SK-N-SH (cell line): ENCODE measurements at regions not wholly inside any gene's neighbourhood (a gene's known extent, or its start where the extent isn't known, plus 50 kb on each side); places are given as distances from the start of the nearest gene placed in this dataset.

ENCODE experiments used
- CTCF ChIA-PET: fragments of 300-600, 350-600 bp; formaldehyde crosslinking; extraction: SDS; loops from one replicate; lab custom pipeline; 2021; lab: Yijun Ruan, JAX
- POLR2A ChIA-PET: fragments of 350-600 bp; sonication (Branson Sonifier 250); formaldehyde crosslinking; extraction: SDS; loops from one replicate; lab custom pipeline; 2020; ENCODE audit warnings: antibody characterized with exemption, inconsistent platforms; lab: Yijun Ruan, JAX
- DNase-seq: peaks from one replicate; pipeline ENCODE4 v3.0.0; 2012
- H2AFZ ChIP-seq: fragments of 200-600 bp; sonication (generic); 2 replicates; pipeline ENCODE4 v1.8.1; 2016; ENCODE audit warnings: antibody characterized with exemption, mild to moderate bottlenecking, low read depth
- H3F3A ChIP-seq: fragments of 200-600 bp; sonication (generic); replicated peaks from 2 replicates; pipeline ENCODE3; 2016; ENCODE audit warnings: antibody characterized with exemption, mild to moderate bottlenecking; ENCODE audit not compliant: insufficient read depth
- H3K27ac ChIP-seq, 2 experiments: fragments of 200-500 bp in 1 of 2; fragments of 200-600 bp in 1 of 2; sonication (Bioruptor generic) in 1 of 2; sonication (generic), shearing (Covaris generic) in 1 of 2; 2 replicates each; pipeline versions ENCODE4 v1.5.1 to v1.6.1; 2014 to 2016; ENCODE audit warnings: low read depth in 2 of 2, inconsistent platforms in 1 of 2, low read length in 1 of 2, mild to moderate bottlenecking in 1 of 2, mixed read lengths in 1 of 2
- H3K27me3 ChIP-seq: fragments of 200-600 bp; sonication (generic), shearing (Covaris generic); 2 replicates; pipeline ENCODE4 v1.6.1; 2016; ENCODE audit warnings: mixed run types; ENCODE audit not compliant: insufficient read depth
- H3K36me3 ChIP-seq, 2 experiments: fragments of 200-500 bp in 1 of 2; fragments of 200-600 bp in 1 of 2; sonication (Bioruptor generic) in 1 of 2; sonication (generic) in 1 of 2; replicated peaks in 1 of 2; 2 replicates each; pipeline versions ENCODE3 to v1.5.1; 2014 to 2016; ENCODE audit warnings: low read length in 1 of 2, mild to moderate bottlenecking in 1 of 2; ENCODE audit not compliant: insufficient read depth in 2 of 2, control insufficient read depth in 1 of 2
- H3K4me1 ChIP-seq, 2 experiments: fragments of 200-500 bp in 1 of 2; fragments of 200-600 bp in 1 of 2; sonication (Bioruptor generic) in 1 of 2; sonication (generic), shearing (Covaris generic) in 1 of 2; 2 replicates each; pipeline versions ENCODE4 v1.5.1 to v1.6.1; 2014 to 2016; ENCODE audit warnings: low read depth in 1 of 2, low read length in 1 of 2, mixed run types in 1 of 2; ENCODE audit not compliant: insufficient read depth in 2 of 2, control insufficient read depth in 1 of 2
- H3K4me2 ChIP-seq: fragments of 200-600 bp; sonication (generic), shearing (Covaris generic); 2 replicates; pipeline ENCODE4 v1.6.1; 2017; ENCODE audit warnings: mixed run types
- H3K4me3 ChIP-seq, 2 experiments: fragments of 200-500 bp in 1 of 2; fragments of 200-600 bp in 1 of 2; sonication (Bioruptor generic) in 1 of 2; sonication (generic), shearing (Covaris generic) in 1 of 2; 2 replicates each; pipeline versions ENCODE4 v1.5.1 to v1.8.1; 2014 to 2016; ENCODE audit warnings: low read depth in 2 of 2, inconsistent platforms in 1 of 2, low read length in 1 of 2, mild to moderate bottlenecking in 1 of 2, mixed read lengths in 1 of 2, moderate library complexity in 1 of 2
- H3K79me2 ChIP-seq: fragments of 200-600 bp; sonication (generic); 2 replicates; pipeline ENCODE4 v1.8.1; 2017; ENCODE audit warnings: mild to moderate bottlenecking; ENCODE audit not compliant: insufficient read depth
- H3K9ac ChIP-seq: fragments of 200-600 bp; sonication (generic); 2 replicates; pipeline ENCODE4 v1.6.1; 2017; ENCODE audit warnings: mixed run types
- H3K9me2 ChIP-seq: fragments of 200-600 bp; sonication (generic); 2 replicates; pipeline ENCODE4 v1.6.1; 2017; ENCODE audit warnings: mixed run types
- H3K9me3 ChIP-seq: fragments of 200-600 bp; sonication (generic); 2 replicates; pipeline ENCODE4 v1.6.1; 2017; ENCODE audit warnings: mixed run types, mild to moderate bottlenecking, moderate library complexity
- H4K20me1 ChIP-seq: fragments of 200-600 bp; sonication (generic); 2 replicates; pipeline ENCODE4 v1.6.1; 2017; ENCODE audit warnings: mild to moderate bottlenecking, mixed run types; ENCODE audit not compliant: insufficient read depth
- ELF1 ChIP-seq: IDR thresholded peaks from 2 replicates; pipeline ENCODE4 v1.4.0; 2012
- EZH2phosphoT487 ChIP-seq: fragments of 200-600 bp; sonication (generic); IDR thresholded peaks from 2 replicates; pipeline ENCODE4 v1.6.1; 2017; ENCODE audit warnings: low read depth, mixed run types, mild to moderate bottlenecking, antibody characterized with exemption, moderate library complexity, borderline replicate concordance
- FOXJ3 ChIP-seq: sonication (generic); formaldehyde crosslinking; IDR thresholded peaks from 2 replicates; pipeline ENCODE4 v1.5.1; 2020; ENCODE audit warnings: mild to moderate bottlenecking, missing genetic modification reagents
- FOXM1 ChIP-seq: IDR thresholded peaks from 2 replicates; pipeline ENCODE4 v1.4.0; 2012; ENCODE audit warnings: low read depth, mild to moderate bottlenecking
- GATA2 ChIP-seq: sonication (generic); formaldehyde crosslinking; IDR thresholded peaks from 2 replicates; pipeline ENCODE4 v1.5.0; 2020; ENCODE audit warnings: mild to moderate bottlenecking, missing genetic modification reagents
- JUND ChIP-seq: IDR thresholded peaks from 2 replicates; pipeline ENCODE4 v1.4.0; 2012
- MEF2A ChIP-seq: IDR thresholded peaks from 2 replicates; pipeline ENCODE4 v1.4.0; 2012; ENCODE audit warnings: low read depth, borderline replicate concordance
- NFIC ChIP-seq: IDR thresholded peaks from 2 replicates; pipeline ENCODE4 v1.4.0; 2012; ENCODE audit warnings: borderline replicate concordance
- POLR2AphosphoS5 ChIP-seq: IDR thresholded peaks from 2 replicates; pipeline ENCODE4 v1.6.1; 2012; ENCODE audit warnings: low read depth, low read length
- RXRA ChIP-seq: IDR thresholded peaks from 2 replicates; pipeline ENCODE4 v1.4.0; 2012; ENCODE audit warnings: low read depth, mild to moderate bottlenecking, borderline replicate concordance
- SMC3 ChIP-seq: IDR thresholded peaks from 2 replicates; pipeline ENCODE4 v1.6.1; 2012; ENCODE audit warnings: low read depth, low read length, improper control_type of control experiment
- TAF1 ChIP-seq: IDR thresholded peaks from 2 replicates; pipeline ENCODE4 v1.6.1; 2012; ENCODE audit warnings: low read depth, mild to moderate bottlenecking, low read length, moderate library complexity, borderline replicate concordance
- TCF12 ChIP-seq: IDR thresholded peaks from 2 replicates; pipeline ENCODE4 v1.4.0; 2012
- TEAD4 ChIP-seq: IDR thresholded peaks from 2 replicates; pipeline ENCODE4 v1.4.0; 2012; ENCODE audit warnings: mild to moderate bottlenecking, borderline replicate concordance; ENCODE audit not compliant: insufficient read depth
- USF1 ChIP-seq: IDR thresholded peaks from 2 replicates; pipeline ENCODE4 v1.4.0; 2012; ENCODE audit warnings: low read depth, borderline replicate concordance
- WGBS: methylation state at CpG from one replicate; pipeline ENCODE4 v1.1.6; 2017; ENCODE audit warnings: low lambda C conversion rate; 5-methylcytosine and 5-hydroxymethylcytosine counted together
- TF ChIP-seq, protein P1 (sequence below): fragments of 150-350 bp; IDR thresholded peaks from 2 replicates; pipeline ENCODE4 v1.6.1; 2016; ENCODE audit warnings: mild to moderate bottlenecking, low read depth, low read length

DNA sequence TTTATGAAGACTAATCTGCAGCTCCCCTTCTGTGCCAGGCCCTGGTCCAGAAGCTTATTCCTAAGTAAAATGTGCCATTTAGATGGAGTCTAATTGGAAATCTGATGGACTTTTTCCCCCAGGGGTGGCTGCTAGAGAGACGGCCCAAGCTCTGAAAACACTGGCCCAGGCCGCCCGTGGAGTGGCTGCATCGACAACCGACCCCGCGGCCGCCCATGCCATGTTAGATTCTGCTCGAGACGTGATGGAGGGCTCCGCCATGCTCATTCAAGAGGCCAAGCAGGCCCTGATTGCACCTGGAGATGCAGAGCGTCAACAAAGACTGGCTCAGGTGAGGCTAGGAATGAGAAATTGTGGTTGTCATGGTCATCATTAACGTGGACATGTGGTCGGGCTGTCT is 305.8 kb upstream of the TPM1 start:
- H3K9me2 ChIP-seq, result no peaks in the 10 kb centered on the region
- 0 out of 2 replicates have a peak, but pooled peaks cover under 1% of the 10 kb centered on the region for H3K9me3 ChIP-seq
- TF ChIP-seq FOXM1, result no peak
- TF ChIP-seq USF1, result no peak
- no peak for TF ChIP-seq EZH2phosphoT487
- TF ChIP-seq RXRA, result no peak
- POLR2A ChIA-PET, result no interaction called here
- peaks cover 9% of the 10 kb centered on the region for H3K79me2 ChIP-seq
- WGBS, result 94% methylated on average over 14 of the region's 14 CpGs
- H3K27ac ChIP-seq, result no peak overlapping the region
- peak; percentile 19 for DNase-seq
- H3K4me3 ChIP-seq, result no peak overlapping the region
- H3K9ac ChIP-seq, result no peak overlapping the region
- H3F3A ChIP-seq, result peaks cover 35% of the 10 kb centered on the region
- CTCF ChIA-PET, result no interaction called here
- no peak overlapping the region for H3K4me2 ChIP-seq
- no peaks in the 10 kb centered on the region for H3K27me3 ChIP-seq
- no peaks in the 10 kb centered on the region for H4K20me1 ChIP-seq
- peaks cover 10 to 16% of the 10 kb centered on the region in 2 experiments for H3K36me3 ChIP-seq
- peaks cover 8 to 20% of the 10 kb centered on the region in 2 experiments; a peak in 3 of 4 replicates for H3K4me1 ChIP-seq
- no peak overlapping the region for H2AFZ ChIP-seq

GRCh38 chr15:62737551-62737950 is 305.0 kb upstream of the TPM1 start:
- CTCF ChIA-PET, result no interaction called here

More at GRCh38 chr15:62737551-62737950, 305.0 kb upstream of the TPM1 start:
- POLR2A ChIA-PET, result no interaction called here
- Histone ChIP-seq H3K9me3 (no peaks in the 10 kb centered on the region), H4K20me1 (no peaks in the 10 kb centered on the region), H3K4me1 (peaks cover 9 to 22% of the 10 kb centered on the region in 2 experiments), H3K79me2 (peaks cover 15% of the 10 kb centered on the region), H3K9me2 (no peaks in the 10 kb centered on the region), H3K4me3 (no peak overlapping the region), H3K36me3 (peaks cover 6 to 8% of the 10 kb centered on the region in 2 experiments), H3K9ac (no peak overlapping the region), H3F3A (peaks cover 43% of the 10 kb centered on the region), H3K4me2 (no peak overlapping the region), H3K27ac (0 out of 4 replicates have a peak overlapping the region, but pooled peaks of 1 of the 2 experiments have one; percentile 99)
- 83% methylated on average over 4 of the region's 4 CpGs for WGBS
- no peak for DNase-seq
- no peak for TF ChIP-seq NFIC
- no peak for TF ChIP-seq MEF2A
- TF ChIP-seq FOXJ3, result no peak
- TF ChIP-seq, protein P1, sequence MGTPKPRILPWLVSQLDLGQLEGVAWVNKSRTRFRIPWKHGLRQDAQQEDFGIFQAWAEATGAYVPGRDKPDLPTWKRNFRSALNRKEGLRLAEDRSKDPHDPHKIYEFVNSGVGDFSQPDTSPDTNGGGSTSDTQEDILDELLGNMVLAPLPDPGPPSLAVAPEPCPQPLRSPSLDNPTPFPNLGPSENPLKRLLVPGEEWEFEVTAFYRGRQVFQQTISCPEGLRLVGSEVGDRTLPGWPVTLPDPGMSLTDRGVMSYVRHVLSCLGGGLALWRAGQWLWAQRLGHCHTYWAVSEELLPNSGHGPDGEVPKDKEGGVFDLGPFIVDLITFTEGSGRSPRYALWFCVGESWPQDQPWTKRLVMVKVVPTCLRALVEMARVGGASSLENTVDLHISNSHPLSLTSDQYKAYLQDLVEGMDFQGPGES, result no peak
- TF ChIP-seq TEAD4, result no peak
- no peak for TF ChIP-seq SMC3
- TF ChIP-seq POLR2AphosphoS5, result no peak
- no peak for TF ChIP-seq JUND
- TF ChIP-seq TAF1, result no peak
- TF ChIP-seq ELF1, result no peak
- no peak for TF ChIP-seq TCF12
- no peak for TF ChIP-seq GATA2 (CRISPR knock-in tag)
- TF ChIP-seq, all 33 proteins: peak for 0
- H3K27me3 ChIP-seq, result no peaks in the 10 kb centered on the region
- H2AFZ ChIP-seq, result no peak overlapping the region
